Gastroesophageal sphincter (tissue), 3 donors: ENCODE measurements at regions not wholly inside any gene's neighbourhood (a gene's known extent, or its start where the extent isn't known, plus 50 kb on each side); places are given as distances from the start of the nearest gene placed in this dataset.

Experiments
- CTCF ChIP-seq, 4 experiments: fragments of 200-600 bp in 2 of 4; fragments of 450-650 bp in 2 of 4; sonication (generic) in 1 of 4; IDR thresholded peaks; one replicate each; pipeline ENCODE4 v1.5.1; 2017 to 2019; ENCODE audit warnings: antibody characterized with exemption in 4 of 4, mild to moderate bottlenecking in 2 of 4, moderate library complexity in 2 of 4
- EP300 ChIP-seq: sonication (generic); formaldehyde crosslinking; IDR thresholded peaks from one replicate; pipeline ENCODE4 v1.6.1; 2017; ENCODE audit warnings: antibody characterized with exemption, mild to moderate bottlenecking
- POLR2A ChIP-seq, 2 donors: fragments of 450-650 bp; IDR thresholded peaks; one replicate each; pipeline ENCODE4 v1.6.1; 2017; ENCODE audit warnings: antibody characterized with exemption in 2 of 2, mild to moderate bottlenecking in 2 of 2, moderate library complexity in 1 of 2
- POLR2AphosphoS5 ChIP-seq: sonication (generic); formaldehyde crosslinking; IDR thresholded peaks from one replicate; pipeline ENCODE4 v1.6.1; 2017; ENCODE audit warnings: antibody characterized with exemption

GRCh38 chr10:131010965-131011575 is 300.5 kb downstream of the TCERG1L start:
- no peak for TF ChIP-seq CTCF (IDR thresholded peaks at IDR 0.05)
- no peak for TF ChIP-seq POLR2A (IDR thresholded peaks at IDR 0.05)
- no peak for TF ChIP-seq EP300
- no peak for TF ChIP-seq POLR2AphosphoS5
